ENCODE measurements at regions not wholly inside any gene's neighbourhood (a gene's known extent, or its start where the extent isn't known, plus 50 kb on each side); places are given as distances from the start of the nearest gene placed in this dataset.

- Histone ChIP-seq H3F3A (replicated peaks; ENCODE audit: insufficient read depth) (no peaks in the 10 kb centered on the region), H3K4me1 (ENCODE audit: control insufficient read depth in 1 of 2, insufficient read depth in 2 of 2, low read depth in 1 of 2, low read length in 1 of 2) (peaks cover 0 to 8% of the 10 kb centered on the region in 2 experiments; a peak in 1 of 4 replicates), H3K4me3 (ENCODE audit: low read depth in 2 of 2, low read length in 1 of 2) (no peak overlapping the region), H3K9me2 (no peaks in the 10 kb centered on the region), H3K9ac (no peak overlapping the region), H3K27me3 (ENCODE audit: insufficient read depth) (no peaks in the 10 kb centered on the region), H4K20me1 (ENCODE audit: insufficient read depth) (no peaks in the 10 kb centered on the region), H3K27ac (ENCODE audit: low read depth in 2 of 2, low read length in 1 of 2) (no peak overlapping the region), H3K79me2 (ENCODE audit: insufficient read depth) (no peaks in the 10 kb centered on the region), H3K4me2 (no peak overlapping the region), H2AFZ (ENCODE audit: low read depth) (no peak overlapping the region), H3K9me3 (no peaks in the 10 kb centered on the region), H3K36me3 (replicated peaks in 1 of 2; ENCODE audit: control insufficient read depth in 1 of 2, insufficient read depth in 2 of 2, low read length in 1 of 2) (no peaks in the 10 kb centered on the region)
- POLR2A ChIA-PET: no interaction called here
- CTCF ChIA-PET: interaction anchor here (0.8 to 1.5 kb wide), 3 partner anchors 27 to 206 kb away, joined by 3 read pairs; no protein-coding TSS in a partner anchor
- DNase-seq: peak; percentile 42
- TF ChIP-seq GATA2 (CRISPR knock-in tag; IDR thresholded peaks at IDR 0.05): no peak
- TF ChIP-seq POLR2AphosphoS5 (IDR thresholded peaks at IDR 0.05; ENCODE audit: low read depth, low read length): no peak
- TF ChIP-seq FOSL2 (IDR thresholded peaks at IDR 0.05; ENCODE audit: borderline replicate concordance, low read depth): no peak
- TF ChIP-seq GABPA (IDR thresholded peaks at IDR 0.05; ENCODE audit: low read depth): no peak
- TF ChIP-seq, protein P1, sequence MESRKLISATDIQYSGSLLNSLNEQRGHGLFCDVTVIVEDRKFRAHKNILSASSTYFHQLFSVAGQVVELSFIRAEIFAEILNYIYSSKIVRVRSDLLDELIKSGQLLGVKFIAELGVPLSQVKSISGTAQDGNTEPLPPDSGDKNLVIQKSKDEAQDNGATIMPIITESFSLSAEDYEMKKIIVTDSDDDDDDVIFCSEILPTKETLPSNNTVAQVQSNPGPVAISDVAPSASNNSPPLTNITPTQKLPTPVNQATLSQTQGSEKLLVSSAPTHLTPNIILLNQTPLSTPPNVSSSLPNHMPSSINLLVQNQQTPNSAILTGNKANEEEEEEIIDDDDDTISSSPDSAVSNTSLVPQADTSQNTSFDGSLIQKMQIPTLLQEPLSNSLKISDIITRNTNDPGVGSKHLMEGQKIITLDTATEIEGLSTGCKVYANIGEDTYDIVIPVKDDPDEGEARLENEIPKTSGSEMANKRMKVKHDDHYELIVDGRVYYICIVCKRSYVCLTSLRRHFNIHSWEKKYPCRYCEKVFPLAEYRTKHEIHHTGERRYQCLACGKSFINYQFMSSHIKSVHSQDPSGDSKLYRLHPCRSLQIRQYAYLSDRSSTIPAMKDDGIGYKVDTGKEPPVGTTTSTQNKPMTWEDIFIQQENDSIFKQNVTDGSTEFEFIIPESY (IDR thresholded peaks at IDR 0.05; ENCODE audit: borderline replicate concordance, low read depth): no peak
- no peak for TF ChIP-seq USF1 (IDR thresholded peaks at IDR 0.05; ENCODE audit: borderline replicate concordance, low read depth)
- no peak for TF ChIP-seq YY1 (IDR thresholded peaks at IDR 0.05; ENCODE audit: low read depth)
- no peak for TF ChIP-seq MEF2A (IDR thresholded peaks at IDR 0.05; ENCODE audit: borderline replicate concordance, low read depth)
- no peak for TF ChIP-seq FOXJ3 (CRISPR knock-in tag; IDR thresholded peaks at IDR 0.05)
- 20% methylated on average over 6 of the region's 11 CpGs for WGBS (ENCODE audit: low lambda C conversion rate)
Measured at GRCh38 chr14:104343690-104344640, 205.6 kb downstream of the KIF26A start.

DNA sequence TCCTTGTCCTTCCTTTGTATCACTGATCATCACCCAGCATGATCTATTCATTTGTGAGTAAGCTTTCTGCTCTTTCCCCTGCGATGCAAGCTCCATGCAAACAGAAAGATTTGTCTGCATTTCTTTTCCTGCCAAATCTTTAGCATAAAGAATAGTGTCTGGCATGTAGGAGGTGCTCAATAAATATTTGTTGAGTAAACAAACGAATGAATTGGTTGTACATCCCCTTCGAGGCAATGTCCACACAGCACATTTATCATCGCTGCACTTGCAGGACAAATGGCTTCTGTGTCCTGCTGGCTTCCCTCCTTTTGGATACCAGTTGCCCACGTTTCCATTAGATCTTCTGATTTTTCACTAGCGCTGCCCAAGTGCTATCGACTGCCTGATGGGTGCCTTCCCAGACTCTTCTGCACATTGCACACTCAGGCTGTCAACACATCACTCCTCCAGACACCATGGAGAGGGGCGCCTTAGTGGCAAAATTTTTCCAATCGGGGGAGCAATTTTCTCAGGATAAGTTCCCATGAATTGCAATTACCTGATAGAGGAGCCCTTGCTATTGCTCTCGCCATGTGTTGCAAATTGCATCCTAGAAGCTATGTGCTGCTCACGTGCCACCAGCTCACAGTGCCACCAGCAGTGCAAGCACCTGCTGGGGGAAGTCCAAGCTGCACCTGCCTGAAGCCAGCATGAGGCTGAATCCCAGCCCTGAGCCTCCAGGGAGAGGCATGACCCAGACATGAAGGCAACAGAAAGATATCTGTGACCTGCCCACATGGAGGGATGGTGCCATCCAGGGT lies 206.6 kb downstream of the KIF26A start:
- no peaks in the 10 kb centered on the region for H3K27me3 ChIP-seq (ENCODE audit: insufficient read depth)
- CTCF ChIA-PET: interaction anchor here (0.7 to 1.5 kb wide), 2 partner anchors 11 to 207 kb away, joined by 3 read pairs; no protein-coding TSS in a partner anchor
- H3K79me2 ChIP-seq (ENCODE audit: insufficient read depth): no peaks in the 10 kb centered on the region
- POLR2A ChIA-PET: no interaction called here
- H3K9me3 ChIP-seq: no peaks in the 10 kb centered on the region
- no peaks in the 10 kb centered on the region for H3K36me3 ChIP-seq (replicated peaks in 1 of 2; ENCODE audit: control insufficient read depth in 1 of 2, insufficient read depth in 2 of 2, low read length in 1 of 2)
- no peak for DNase-seq
- no peaks in the 10 kb centered on the region for H3K9me2 ChIP-seq
- WGBS (ENCODE audit: low lambda C conversion rate): 30% methylated on average over 11 of the region's 11 CpGs
- no peak overlapping the region for H3K4me3 ChIP-seq (ENCODE audit: low read depth in 2 of 2, low read length in 1 of 2)
- H4K20me1 ChIP-seq (ENCODE audit: insufficient read depth): no peaks in the 10 kb centered on the region
- peaks cover 0 to 12% of the 10 kb centered on the region in 2 experiments; a peak in 1 of 4 replicates for H3K4me1 ChIP-seq (ENCODE audit: control insufficient read depth in 1 of 2, insufficient read depth in 2 of 2, low read depth in 1 of 2, low read length in 1 of 2)
- H3F3A ChIP-seq (replicated peaks; ENCODE audit: insufficient read depth): no peaks in the 10 kb centered on the region
- H2AFZ ChIP-seq (ENCODE audit: low read depth): no peak overlapping the region
- no peak overlapping the region for H3K27ac ChIP-seq (ENCODE audit: low read depth in 2 of 2, low read length in 1 of 2)
- H3K4me2 ChIP-seq: no peak overlapping the region
- no peak overlapping the region for H3K9ac ChIP-seq
- no peak for TF ChIP-seq RCOR1 (IDR thresholded peaks at IDR 0.05; ENCODE audit: low read length)
- TF ChIP-seq, protein P1 (IDR thresholded peaks at IDR 0.05; ENCODE audit: borderline replicate concordance, low read depth): no peak
- TF ChIP-seq FOSL2 (IDR thresholded peaks at IDR 0.05; ENCODE audit: borderline replicate concordance, low read depth): no peak
- TF ChIP-seq TAF1 (IDR thresholded peaks at IDR 0.05; ENCODE audit: borderline replicate concordance, low read depth, low read length): no peak
- TF ChIP-seq MAX (IDR thresholded peaks at IDR 0.05; ENCODE audit: low read depth): no peak
- TF ChIP-seq POLR2AphosphoS5 (IDR thresholded peaks at IDR 0.05; ENCODE audit: low read depth, low read length): no peak
- no peak for TF ChIP-seq USF1 (IDR thresholded peaks at IDR 0.05; ENCODE audit: borderline replicate concordance, low read depth)
- no peak for TF ChIP-seq JUND (IDR thresholded peaks at IDR 0.05)
- TF ChIP-seq IRF3 (IDR thresholded peaks at IDR 0.05; ENCODE audit: low read depth, low read length): no peak
- TF ChIP-seq NRF1 (IDR thresholded peaks at IDR 0.05; ENCODE audit: low read depth, low read length): no peak
- TF ChIP-seq MEF2A (IDR thresholded peaks at IDR 0.05; ENCODE audit: borderline replicate concordance, low read depth): no peak

Measured in SK-N-SH (cell line).